Suprapubic skin (tissue), 4 donors: ENCODE measurements at regions not wholly inside any gene's neighbourhood (a gene's known extent, or its start where the extent isn't known, plus 50 kb on each side); places are given as distances from the start of the nearest gene placed in this dataset.

ENCODE experiments used
- DNase-seq, 2 donors: peaks; one replicate each; pipeline ENCODE4 v3.0.0-alpha.2; 2019; ENCODE audit warnings: low spot score in 2 of 2
- H3K27ac ChIP-seq: fragments of 200-600 bp; sonication (generic); one replicate; pipeline ENCODE4 v1.5.1; 2019
- H3K27me3 ChIP-seq: fragments of 200-600 bp; sonication (generic); one replicate; pipeline ENCODE4 v1.5.1; 2019
- H3K36me3 ChIP-seq: fragments of 200-600 bp; sonication (generic); one replicate; pipeline ENCODE4 v1.5.1; 2019
- H3K4me1 ChIP-seq: fragments of 200-600 bp; sonication (generic); one replicate; pipeline ENCODE4 v1.5.1; 2019
- H3K4me3 ChIP-seq: fragments of 200-600 bp; sonication (generic); one replicate; pipeline ENCODE4 v1.5.1; 2019; ENCODE audit warnings: mild to moderate bottlenecking
- H3K9me3 ChIP-seq: fragments of 200-600 bp; sonication (generic); one replicate; pipeline ENCODE4 v1.5.1; 2019
- EP300 ChIP-seq: sonication (generic); formaldehyde crosslinking; IDR thresholded peaks from one replicate; pipeline ENCODE4 v1.6.1; 2017; ENCODE audit warnings: antibody characterized with exemption
- POLR2A ChIP-seq, 2 donors: fragments of 450-650 bp; IDR thresholded peaks; one replicate each; pipeline ENCODE4 v1.6.1; 2017; ENCODE audit warnings: antibody characterized with exemption in 2 of 2, mild to moderate bottlenecking in 2 of 2, moderate library complexity in 2 of 2
- POLR2AphosphoS5 ChIP-seq, 3 donors: sonication (generic); formaldehyde crosslinking; IDR thresholded peaks; one replicate each; pipeline ENCODE4 v1.6.1; 2017; ENCODE audit warnings: antibody characterized with exemption in 3 of 3
- whole genome bisulfite sequencing: methylation state at CpG from one replicate; pipeline ENCODE4 v1.1.5; 2018; 5-methylcytosine and 5-hydroxymethylcytosine counted together
- TF ChIP-seq, protein P1 (sequence below), 2 donors: fragments of 200-600 bp in 1 of 2; fragments of 450-650 bp in 1 of 2; sonication (generic) in 1 of 2; IDR thresholded peaks; one replicate each; pipeline ENCODE4 v1.5.1; 2016 to 2019; ENCODE audit warnings: antibody characterized with exemption in 2 of 2, mild to moderate bottlenecking in 1 of 2, moderate library complexity in 1 of 2

DNA sequence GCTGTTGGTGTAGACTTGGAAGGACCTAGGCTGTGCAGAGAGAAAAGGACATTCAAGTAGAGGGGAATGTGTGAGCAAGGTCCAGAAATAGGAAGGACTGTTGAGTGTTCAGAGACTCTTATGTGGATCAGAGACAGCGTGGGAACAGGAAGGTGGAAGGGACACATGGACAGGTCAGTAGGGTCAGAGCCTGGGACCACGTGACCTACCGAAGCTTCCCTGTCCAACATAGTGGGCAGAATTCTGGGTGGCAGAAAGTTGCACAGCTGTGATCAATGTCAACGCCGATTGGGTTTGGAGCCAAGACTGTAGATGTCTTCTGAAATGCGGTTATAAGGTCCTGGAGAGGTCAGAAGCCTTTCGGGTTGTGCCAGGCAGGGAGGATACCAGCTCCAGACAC is 195.9 kb upstream of the MKI67 start:
- 84% methylated on average over 7 of the region's 7 CpGs for WGBS
- H3K9me3 ChIP-seq = no peaks in the 10 kb centered on the region
- H3K4me1 ChIP-seq = no peaks in the 10 kb centered on the region
- H3K4me3 ChIP-seq = no peak overlapping the region
- H3K36me3 ChIP-seq = no peaks in the 10 kb centered on the region
- no peak for DNase-seq
- peaks cover 7% of the 10 kb centered on the region for H3K27me3 ChIP-seq
- TF ChIP-seq EP300 (no peak), POLR2A (IDR thresholded peaks at IDR 0.05) (no peak), POLR2AphosphoS5 (IDR thresholded peaks at IDR 0.05) (no peak)
- TF ChIP-seq, protein P1, sequence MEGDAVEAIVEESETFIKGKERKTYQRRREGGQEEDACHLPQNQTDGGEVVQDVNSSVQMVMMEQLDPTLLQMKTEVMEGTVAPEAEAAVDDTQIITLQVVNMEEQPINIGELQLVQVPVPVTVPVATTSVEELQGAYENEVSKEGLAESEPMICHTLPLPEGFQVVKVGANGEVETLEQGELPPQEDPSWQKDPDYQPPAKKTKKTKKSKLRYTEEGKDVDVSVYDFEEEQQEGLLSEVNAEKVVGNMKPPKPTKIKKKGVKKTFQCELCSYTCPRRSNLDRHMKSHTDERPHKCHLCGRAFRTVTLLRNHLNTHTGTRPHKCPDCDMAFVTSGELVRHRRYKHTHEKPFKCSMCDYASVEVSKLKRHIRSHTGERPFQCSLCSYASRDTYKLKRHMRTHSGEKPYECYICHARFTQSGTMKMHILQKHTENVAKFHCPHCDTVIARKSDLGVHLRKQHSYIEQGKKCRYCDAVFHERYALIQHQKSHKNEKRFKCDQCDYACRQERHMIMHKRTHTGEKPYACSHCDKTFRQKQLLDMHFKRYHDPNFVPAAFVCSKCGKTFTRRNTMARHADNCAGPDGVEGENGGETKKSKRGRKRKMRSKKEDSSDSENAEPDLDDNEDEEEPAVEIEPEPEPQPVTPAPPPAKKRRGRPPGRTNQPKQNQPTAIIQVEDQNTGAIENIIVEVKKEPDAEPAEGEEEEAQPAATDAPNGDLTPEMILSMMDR (IDR thresholded peaks at IDR 0.05) = no peak
- no peak overlapping the region for H3K27ac ChIP-seq

DNA sequence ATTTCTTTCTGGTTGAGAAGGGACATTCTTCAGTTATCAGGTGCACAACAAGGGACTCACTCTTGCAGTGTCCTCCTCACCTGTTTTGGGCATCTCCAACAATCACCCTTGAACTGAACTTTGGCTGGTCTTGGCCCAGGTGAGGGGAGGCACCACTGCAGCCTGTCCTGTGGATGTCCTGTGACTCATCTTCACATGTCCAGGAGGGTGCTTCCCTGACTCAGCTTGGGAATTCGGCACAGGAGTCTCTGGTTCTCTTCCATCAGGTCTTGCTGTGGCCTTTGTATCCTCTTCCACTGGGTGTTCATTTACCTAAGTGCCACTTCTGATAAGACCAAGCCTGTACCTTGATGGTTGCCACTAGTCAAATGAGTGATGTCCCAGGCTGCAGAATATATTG is 196.7 kb upstream of the MKI67 start:
- 67% methylated on average over 1 of the region's 1 CpG for WGBS
- DNase-seq = no peak
- H3K27ac ChIP-seq = no peak overlapping the region

DNA sequence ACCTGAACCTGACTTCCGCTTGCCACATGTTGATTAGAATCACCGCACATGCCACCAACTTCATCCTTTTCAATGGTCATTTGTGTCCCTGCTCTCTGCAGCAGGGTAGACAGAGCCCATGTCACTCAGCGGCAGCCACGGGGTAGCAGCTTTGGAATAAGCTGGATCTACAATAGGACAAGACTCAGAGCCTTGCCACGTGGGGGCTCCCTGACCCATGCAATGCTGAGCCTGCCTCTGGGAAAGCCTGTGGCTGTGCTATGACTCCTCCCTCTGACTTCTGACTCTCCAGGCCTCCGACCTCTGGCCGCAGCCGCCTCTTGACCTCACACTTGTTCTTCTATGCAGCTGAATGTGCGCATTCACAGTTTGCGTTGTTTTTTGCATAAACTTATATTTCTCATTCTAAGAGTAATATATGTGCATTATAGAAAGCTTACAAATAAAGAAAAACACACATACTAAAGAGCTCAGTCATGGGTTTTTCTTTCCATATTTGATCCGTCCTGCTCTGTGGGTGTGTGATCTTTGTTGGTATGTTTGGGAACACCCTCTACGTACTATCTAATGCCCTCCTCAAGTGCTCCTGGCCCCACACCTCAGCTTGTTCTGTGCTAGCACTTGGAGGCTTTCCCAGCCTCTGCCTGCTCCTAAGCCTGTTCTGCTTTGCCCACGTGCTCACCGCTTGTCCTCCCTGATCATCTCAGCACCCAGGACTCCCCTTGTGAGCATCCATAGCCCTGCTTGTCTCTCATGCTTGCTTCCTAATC is 198.0 kb upstream of the MKI67 start:
- WGBS = 51% methylated on average over 13 of the region's 14 CpGs
- no peak for DNase-seq

More for the DNA sequence above, 196.7 kb upstream of the MKI67 start:
- TF ChIP-seq POLR2AphosphoS5 (IDR thresholded peaks at IDR 0.05) = no peak
- no peak for TF ChIP-seq POLR2A (IDR thresholded peaks at IDR 0.05)
- TF ChIP-seq, protein P1 (IDR thresholded peaks at IDR 0.05) = no peak
- no peak for TF ChIP-seq EP300
- Histone ChIP-seq H3K4me1 (no peaks in the 10 kb centered on the region), H3K27me3 (peaks cover 7% of the 10 kb centered on the region), H3K36me3 (no peaks in the 10 kb centered on the region), H3K4me3 (no peak overlapping the region), H3K9me3 (no peaks in the 10 kb centered on the region)

GRCh38 chr10:128325788-128326187 is 199.6 kb upstream of the MKI67 start:
- Histone ChIP-seq H3K9me3 (no peaks in the 10 kb centered on the region), H3K27me3 (peaks cover 7% of the 10 kb centered on the region), H3K4me1 (no peaks in the 10 kb centered on the region), H3K4me3 (no peak overlapping the region), H3K36me3 (no peaks in the 10 kb centered on the region), H3K27ac (no peak overlapping the region)
- 91% methylated on average over 9 of the region's 9 CpGs for WGBS
- DNase-seq = no peak
- TF ChIP-seq POLR2AphosphoS5 (IDR thresholded peaks at IDR 0.05) = no peak
- no peak for TF ChIP-seq EP300
- no peak for TF ChIP-seq POLR2A (IDR thresholded peaks at IDR 0.05)
- TF ChIP-seq, protein P1 (IDR thresholded peaks at IDR 0.05) = no peak

More for the DNA sequence above, 198.0 kb upstream of the MKI67 start:
- Histone ChIP-seq H3K27me3 (peaks cover 7% of the 10 kb centered on the region), H3K9me3 (no peaks in the 10 kb centered on the region), H3K4me3 (no peak overlapping the region), H3K27ac (no peak overlapping the region), H3K4me1 (no peaks in the 10 kb centered on the region), H3K36me3 (no peaks in the 10 kb centered on the region)
- TF ChIP-seq POLR2A (IDR thresholded peaks at IDR 0.05) = no peak
- no peak for TF ChIP-seq POLR2AphosphoS5 (IDR thresholded peaks at IDR 0.05)
- TF ChIP-seq, protein P1 (IDR thresholded peaks at IDR 0.05) = no peak
- no peak for TF ChIP-seq EP300

DNA sequence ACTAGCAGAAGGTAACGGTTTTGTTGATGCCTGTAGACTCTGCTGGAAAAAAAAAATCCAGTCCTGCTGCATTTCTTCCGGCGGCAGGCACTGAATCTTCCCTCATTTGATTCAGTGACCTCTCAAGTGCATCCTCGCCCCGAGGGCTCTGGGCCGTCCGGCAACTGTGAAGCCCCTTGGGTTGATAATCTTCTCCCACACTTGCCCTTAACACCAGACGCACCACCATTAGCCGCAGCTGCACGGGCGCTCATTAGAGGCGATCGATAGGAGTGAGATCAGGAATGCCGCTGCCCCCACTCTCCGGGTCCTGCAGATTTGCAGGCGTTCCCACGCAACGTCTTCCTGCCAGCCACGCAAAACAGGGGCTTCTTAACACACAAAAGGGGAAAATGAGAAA is 200.0 kb upstream of the MKI67 start:
- Histone ChIP-seq H3K27ac (no peak overlapping the region), H3K4me3 (no peak overlapping the region), H3K36me3 (no peaks in the 10 kb centered on the region), H3K4me1 (no peaks in the 10 kb centered on the region), H3K27me3 (peaks cover 7% of the 10 kb centered on the region), H3K9me3 (no peaks in the 10 kb centered on the region)
- TF ChIP-seq, protein P1 (IDR thresholded peaks at IDR 0.05) = no peak
- TF ChIP-seq POLR2AphosphoS5 (IDR thresholded peaks at IDR 0.05) (no peak), POLR2A (IDR thresholded peaks at IDR 0.05) (no peak), EP300 (no peak)
- no peak for DNase-seq
- WGBS = 91% methylated on average over 19 of the region's 19 CpGs
